NCI-H748 (cell line): ENCODE measurements at regions not wholly inside any gene's neighbourhood (a gene's known extent, or its start where the extent isn't known, plus 50 kb on each side); places are given as distances from the start of the nearest gene placed in this dataset.

Experiments
- DNase-seq: peaks from one replicate; lab custom pipeline; 2025; ENCODE audit not compliant: unreplicated experiment; lab: John Stamatoyannopoulos, UW

- DNase-seq, result no peak
Observed at GRCh38 chr2:196383799-196384198, 212.4 kb upstream of the STK17B start.

GRCh38 chr2:196384729-196385128 is 213.4 kb upstream of the STK17B start:
- DNase-seq, result no peak

GRCh38 chr2:196389670-196390069 is 218.3 kb upstream of the STK17B start:
- no peak for DNase-seq

DNA sequence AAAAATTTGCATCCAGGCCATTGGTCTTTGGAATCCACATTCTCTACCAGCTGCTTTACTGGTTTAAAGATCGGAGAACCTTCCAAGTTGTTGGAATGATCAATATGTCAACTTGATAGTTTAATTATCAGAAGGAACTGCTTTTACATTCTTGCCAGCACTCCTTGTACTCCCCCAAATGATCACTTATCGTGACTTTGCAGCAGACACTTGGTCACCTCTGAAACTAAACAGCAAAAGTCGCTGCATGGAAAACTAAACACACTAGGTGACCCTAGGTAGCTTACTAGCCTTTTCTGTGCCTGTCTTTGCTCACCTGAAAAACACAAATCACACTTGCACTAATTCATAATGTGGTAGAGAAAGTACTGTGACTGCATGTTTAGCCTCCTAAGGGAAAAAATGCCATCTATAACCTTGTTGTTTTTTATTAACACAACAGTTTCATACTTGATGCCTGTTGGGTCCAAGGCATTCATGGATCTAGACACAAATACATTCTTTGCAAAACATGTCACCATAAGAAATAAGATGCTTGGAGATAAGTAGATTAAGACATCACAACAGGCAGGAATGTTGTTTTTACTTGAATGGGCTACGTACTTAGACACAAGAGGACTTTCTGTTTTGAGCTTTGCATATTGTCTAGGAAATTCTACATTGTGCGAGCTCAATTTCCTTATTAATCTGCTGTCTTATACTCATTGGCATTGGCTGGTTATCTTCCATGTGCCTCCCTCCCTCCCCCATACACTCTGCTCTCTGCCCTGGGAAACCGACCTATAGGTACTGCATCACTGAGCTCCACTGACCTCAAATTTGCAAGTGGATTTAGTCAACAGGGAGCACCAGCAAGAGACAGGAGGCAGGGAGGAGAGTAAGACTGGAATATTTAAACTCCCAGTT is 219.1 kb upstream of the STK17B start:
- DNase-seq, result no peak

DNA sequence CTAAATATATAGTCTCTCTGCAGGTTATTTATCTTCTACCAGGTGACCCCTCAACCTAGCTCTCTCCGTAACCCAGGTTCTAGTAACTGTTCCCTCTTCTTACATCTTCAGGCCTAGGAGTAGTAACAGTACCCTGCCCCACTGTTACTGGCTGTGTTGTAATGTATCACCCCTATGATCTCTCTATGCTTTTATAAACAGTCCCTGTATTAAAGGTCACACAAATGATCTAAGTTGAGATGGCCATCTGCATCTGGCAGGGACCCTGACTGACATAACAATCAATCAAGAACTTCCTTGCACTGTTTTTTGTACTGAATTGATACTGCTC is 219.7 kb upstream of the STK17B start:
- no peak for DNase-seq

- no peak for DNase-seq
Observed at GRCh38 chr2:196399096-196399495, 227.7 kb upstream of the STK17B start.

DNA sequence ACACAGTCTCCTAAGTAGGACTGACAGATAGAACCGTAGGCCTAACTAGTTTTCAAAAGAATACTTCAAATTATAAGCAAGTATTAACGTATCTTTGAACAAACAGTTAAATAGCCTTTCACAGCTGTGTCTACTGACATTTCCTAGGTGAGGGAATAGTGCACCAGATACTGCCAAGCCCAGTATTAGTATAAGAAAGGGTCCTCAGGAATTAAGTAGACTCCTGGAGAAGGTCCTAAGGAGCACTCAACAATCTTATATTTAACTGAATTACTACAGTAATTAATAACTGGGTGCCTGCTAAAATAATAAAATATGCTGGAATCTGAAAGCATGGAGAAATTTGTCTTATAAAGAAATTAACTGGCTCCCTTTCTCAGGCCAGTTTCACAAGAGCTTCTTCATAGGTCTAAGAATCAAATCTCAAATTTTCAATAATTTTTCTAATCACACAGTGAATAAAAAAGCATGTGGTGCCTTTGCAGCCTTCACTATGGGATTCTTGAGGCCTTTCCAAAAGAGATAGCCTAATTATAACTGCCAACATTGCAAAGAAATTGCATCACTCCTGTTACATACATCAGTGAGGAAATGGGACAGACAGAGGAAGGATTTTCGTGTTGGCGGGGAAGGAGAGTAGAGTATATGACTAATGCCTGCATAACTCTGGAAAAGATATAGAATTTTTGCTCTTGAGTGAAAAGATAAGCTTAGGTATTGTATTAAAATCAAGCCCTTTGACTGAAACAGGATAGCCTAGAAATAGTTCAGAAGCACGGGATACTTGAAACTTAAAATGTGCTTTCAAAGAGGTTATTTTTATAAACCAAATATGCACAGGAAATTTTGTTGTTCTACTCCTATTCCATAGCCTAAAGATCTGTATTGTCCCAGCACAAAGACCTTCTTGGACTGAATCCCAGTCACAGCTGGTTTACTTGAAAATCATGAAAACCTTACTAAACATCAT is 228.6 kb upstream of the STK17B start:
- no peak for DNase-seq

GRCh38 chr2:196403471-196403870 is 232.1 kb upstream of the STK17B start:
- DNase-seq, result no peak

DNA sequence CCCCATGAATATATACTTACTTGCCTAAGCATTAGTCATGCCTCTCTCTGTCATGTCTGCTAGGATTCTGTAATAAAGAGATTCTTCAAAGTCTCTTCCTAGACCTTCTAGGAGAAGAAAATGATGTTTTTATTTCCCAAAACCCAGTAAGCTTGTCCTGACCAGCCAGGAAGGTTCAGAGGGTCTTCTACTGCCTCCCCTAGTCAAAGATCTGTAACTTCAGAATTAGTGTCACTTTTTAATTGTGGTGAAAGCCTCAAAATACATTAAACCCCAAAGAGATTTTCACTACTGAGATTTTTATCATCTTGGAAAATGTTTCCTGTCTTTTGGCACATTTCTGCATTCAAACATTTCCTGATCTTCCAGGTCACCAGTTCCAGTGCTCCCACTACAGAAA is 232.9 kb upstream of the STK17B start:
- DNase-seq, result no peak

- DNase-seq, result no peak
Observed at GRCh38 chr2:196407675-196408264, 231.7 kb upstream of the CCDC150 start.

DNA sequence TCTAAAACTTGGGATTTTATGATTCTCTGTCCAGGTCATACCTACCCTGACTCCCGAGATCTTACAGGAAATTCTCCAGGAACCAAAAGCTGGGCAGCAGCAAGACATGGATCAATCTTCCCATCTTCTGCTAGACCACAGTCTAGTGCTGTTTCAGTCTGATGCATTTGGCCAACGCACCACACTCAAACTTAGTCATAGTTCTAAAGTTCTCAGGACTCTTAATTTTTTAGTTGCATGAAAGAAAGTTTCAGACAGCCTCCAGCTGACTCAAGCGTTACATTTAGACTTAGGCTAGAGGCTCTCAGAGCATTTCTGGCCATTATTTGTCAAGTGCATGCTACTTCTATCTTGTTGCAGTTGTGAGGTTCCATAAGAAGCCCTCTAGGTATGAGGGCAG is 230.1 kb upstream of the CCDC150 start:
- no peak for DNase-seq

DNA sequence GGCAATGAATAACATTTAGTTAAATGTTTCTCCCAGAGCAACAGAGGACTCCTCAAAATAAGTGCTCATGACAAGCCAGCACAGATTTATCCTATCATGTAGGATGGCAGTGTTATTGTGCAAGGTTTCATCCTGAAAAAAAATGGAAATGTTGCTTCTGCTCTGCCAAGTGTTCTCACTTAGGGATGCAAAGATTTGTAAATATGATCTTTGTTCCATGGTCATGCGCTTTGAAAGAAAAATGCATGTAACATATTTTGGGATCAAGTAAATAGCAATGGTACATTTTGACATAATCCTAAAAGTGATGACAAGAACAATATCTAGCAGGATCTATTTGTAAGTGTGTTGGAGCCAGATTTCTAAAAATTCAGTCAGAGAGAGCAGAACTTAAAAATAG is 229.5 kb upstream of the CCDC150 start:
- no peak for DNase-seq

- DNase-seq, result no peak
Observed at GRCh38 chr2:196413821-196414274, 225.7 kb upstream of the CCDC150 start.

- DNase-seq, result no peak
Observed at GRCh38 chr2:196415384-196415783, 224.1 kb upstream of the CCDC150 start.

GRCh38 chr2:196420143-196420542 is 219.4 kb upstream of the CCDC150 start:
- no peak for DNase-seq

GRCh38 chr2:196421880-196422279 is 217.6 kb upstream of the CCDC150 start:
- no peak for DNase-seq

GRCh38 chr2:196422361-196422760 is 217.2 kb upstream of the CCDC150 start:
- no peak for DNase-seq

DNA sequence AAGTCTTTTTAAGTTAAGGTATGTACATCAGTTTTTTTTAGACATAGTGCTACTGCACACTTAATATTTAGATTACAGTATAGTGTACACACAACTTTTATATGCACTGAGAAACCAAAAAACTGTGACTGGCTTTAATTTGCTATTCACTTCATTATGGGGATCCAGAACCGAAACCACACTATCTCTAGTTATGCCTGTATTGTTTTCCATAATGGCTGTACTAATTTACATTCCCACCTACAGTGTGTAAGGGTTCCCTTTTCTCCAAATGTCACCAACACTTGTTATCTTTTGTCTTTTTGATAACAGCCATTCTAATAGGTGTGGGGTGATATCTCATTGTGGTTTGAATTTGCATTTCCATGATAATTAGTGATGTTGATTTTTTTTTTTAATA is 213.4 kb upstream of the CCDC150 start:
- no peak for DNase-seq

DNA sequence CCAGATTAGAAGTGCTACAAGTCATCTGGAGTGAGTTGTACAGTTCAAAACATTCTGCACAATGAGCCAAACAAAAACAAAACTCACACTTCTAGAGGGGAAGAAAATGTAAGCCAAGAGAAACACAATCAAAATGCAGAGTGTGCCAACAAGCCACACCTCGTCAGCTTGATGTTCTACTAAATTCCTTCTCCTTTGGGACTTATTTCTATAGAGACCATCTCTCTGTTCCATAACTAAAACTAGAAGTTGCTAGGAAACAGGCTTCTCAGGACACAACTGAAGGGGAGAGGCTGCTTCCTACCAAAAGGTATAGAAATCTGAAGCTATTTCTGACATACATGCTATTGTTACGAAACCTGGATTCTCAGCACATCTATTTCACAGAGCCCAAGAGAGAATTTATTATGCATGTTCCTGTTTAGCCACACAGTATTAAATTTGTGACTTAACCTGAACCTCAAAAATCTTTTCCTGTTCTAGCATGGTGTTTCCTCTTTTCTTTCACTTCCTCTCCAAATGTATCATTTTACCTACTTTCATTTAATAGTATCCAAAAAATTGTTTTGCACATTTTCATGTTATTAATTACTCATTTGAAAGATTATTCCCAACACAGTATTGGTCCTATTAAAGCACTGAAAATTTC is 211.4 kb upstream of the CCDC150 start:
- DNase-seq, result peak; percentile 28

- no peak for DNase-seq
Observed at GRCh38 chr2:196431076-196431475, 208.4 kb upstream of the CCDC150 start.

DNA sequence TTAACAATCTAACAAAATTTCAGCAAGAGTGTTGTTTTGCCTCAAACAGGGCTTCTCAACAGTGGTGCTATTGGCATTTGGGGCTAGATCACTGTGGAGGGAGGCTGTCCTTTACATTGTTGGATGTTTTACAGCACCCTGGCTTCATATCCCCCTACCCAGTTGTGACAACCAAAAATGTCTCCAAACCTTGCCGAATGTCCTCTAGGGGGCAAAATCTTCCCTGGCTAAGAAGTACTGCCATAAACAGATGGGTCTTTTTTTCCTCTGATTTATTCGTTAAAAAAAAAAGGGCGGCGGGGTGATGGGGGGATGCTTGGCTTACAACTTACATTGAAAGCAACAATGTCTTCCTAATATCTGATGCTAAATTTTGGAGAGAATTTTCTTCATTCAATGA is 207.6 kb upstream of the CCDC150 start:
- peak; percentile 41 for DNase-seq
